Inferior parietal cortex (tissue), 1 donor: ENCODE measurements at regions not wholly inside any gene's neighbourhood (a gene's known extent, or its start where the extent isn't known, plus 50 kb on each side); places are given as distances from the start of the nearest gene placed in this dataset.

ENCODE experiments used
- DNase-seq: peaks from one replicate; pipeline ENCODE4 v3.0.0-alpha.2; 2016; ENCODE audit errors: extremely low spot score

GRCh38 chr2:16122556-16122955, 182.2 kb downstream of the MYCN start:
- DNase-seq, result no peak

- DNase-seq, result no peak
These were observed 181.6 kb downstream of the MYCN start for GRCh38 chr2:16121986-16122390.

GRCh38 chr2:16121231-16121985, 181.1 kb downstream of the MYCN start:
- DNase-seq, result no peak

- DNase-seq, result no peak
These were observed 180.3 kb downstream of the MYCN start for GRCh38 chr2:16120591-16121180.

- no peak for DNase-seq
These were observed 179.4 kb downstream of the MYCN start for GRCh38 chr2:16119741-16120140.

GRCh38 chr2:16118611-16119590, 178.6 kb downstream of the MYCN start:
- no peak for DNase-seq

- DNase-seq, result no peak
These were observed 177.7 kb downstream of the MYCN start for GRCh38 chr2:16117791-16118610.

GRCh38 chr2:16117021-16117700, 176.8 kb downstream of the MYCN start:
- no peak for DNase-seq

- DNase-seq, result no peak
These were observed 175.8 kb downstream of the MYCN start for GRCh38 chr2:16115881-16116830.

GRCh38 chr2:16115291-16115690, 174.9 kb downstream of the MYCN start:
- no peak for DNase-seq

GRCh38 chr2:16114836-16115235, 174.5 kb downstream of the MYCN start:
- DNase-seq, result no peak

- no peak for DNase-seq
These were observed 173.7 kb downstream of the MYCN start for GRCh38 chr2:16114070-16114469.

- DNase-seq, result no peak
These were observed 173.2 kb downstream of the MYCN start for GRCh38 chr2:16113568-16113967.

- DNase-seq, result no peak
These were observed 172.7 kb downstream of the MYCN start for GRCh38 chr2:16112972-16113560.

- no peak for DNase-seq
These were observed 172.1 kb downstream of the MYCN start for GRCh38 chr2:16112251-16112971.

- no peak for DNase-seq
These were observed 171.5 kb downstream of the MYCN start for GRCh38 chr2:16111838-16112210.

- DNase-seq, result no peak
These were observed 169.5 kb downstream of the MYCN start for GRCh38 chr2:16109821-16110310.

GRCh38 chr2:16109368-16109820, 169.0 kb downstream of the MYCN start:
- no peak for DNase-seq
